GM23248 (cell line): ENCODE measurements at regions not wholly inside any gene's neighbourhood (a gene's known extent, or its start where the extent isn't known, plus 50 kb on each side); places are given as distances from the start of the nearest gene placed in this dataset.

ENCODE experiments used
- DNase-seq: peaks from one replicate; pipeline ENCODE4 v3.0.0-alpha.2; 2015
- H2AFZ ChIP-seq: fragments of 200-600 bp; sonication (generic); 2 replicates; pipeline ENCODE4 v1.6.1; 2016; ENCODE audit warnings: antibody characterized with exemption
- H3F3A ChIP-seq: fragments of 200-600 bp; sonication (generic); 2 replicates; pipeline ENCODE4 v1.6.1; 2016; ENCODE audit warnings: mild to moderate bottlenecking, antibody characterized with exemption, mixed run types; ENCODE audit not compliant: insufficient read depth
- H3K27ac ChIP-seq: fragments of 200-600 bp; sonication (generic); 2 replicates; pipeline ENCODE4 v1.5.1; 2016; ENCODE audit warnings: mild to moderate bottlenecking
- H3K27me3 ChIP-seq: fragments of 200-600 bp; sonication (generic); replicated peaks from 2 replicates; pipeline ENCODE4 v1.6.1; 2016; ENCODE audit warnings: mild to moderate bottlenecking; ENCODE audit not compliant: insufficient read depth
- H3K36me3 ChIP-seq: fragments of 200-600 bp; sonication (generic); 2 replicates; pipeline ENCODE4 v1.6.1; 2016; ENCODE audit warnings: low read depth, mild to moderate bottlenecking
- H3K4me1 ChIP-seq: fragments of 200-600 bp; sonication (generic); 2 replicates; pipeline ENCODE4 v1.6.1; 2016; ENCODE audit warnings: mild to moderate bottlenecking; ENCODE audit not compliant: insufficient read depth
- H3K4me2 ChIP-seq: fragments of 200-600 bp; sonication (generic); one replicate; pipeline ENCODE4 v1.6.1; 2016; ENCODE audit warnings: mild to moderate bottlenecking; ENCODE audit not compliant: unreplicated experiment
- H3K4me3 ChIP-seq: fragments of 200-600 bp; sonication (generic); 2 replicates; pipeline ENCODE4 v1.5.1; 2016; ENCODE audit warnings: mild to moderate bottlenecking
- H3K79me2 ChIP-seq: fragments of 200-600 bp; sonication (generic); 2 replicates; pipeline ENCODE4 v1.6.1; 2016; ENCODE audit warnings: mild to moderate bottlenecking; ENCODE audit not compliant: insufficient read depth
- H3K9ac ChIP-seq: fragments of 200-600 bp; sonication (generic); 2 replicates; pipeline ENCODE4 v1.6.1; 2016; ENCODE audit warnings: mild to moderate bottlenecking
- H3K9me2 ChIP-seq: fragments of 200-600 bp; sonication (generic); 2 replicates; pipeline ENCODE4 v1.6.1; 2016; ENCODE audit warnings: mixed run types, mild to moderate bottlenecking, moderate library complexity; ENCODE audit not compliant: insufficient read depth
- H3K9me3 ChIP-seq: fragments of 200-600 bp; sonication (generic); one replicate; pipeline ENCODE4 v1.6.1; 2017; ENCODE audit warnings: low read depth
- H4K20me1 ChIP-seq: fragments of 200-600 bp; sonication (generic); 2 replicates; pipeline ENCODE4 v1.6.0; 2016; ENCODE audit not compliant: insufficient read depth
- EZH2 ChIP-seq: fragments of 200-600 bp; sonication (generic); IDR thresholded peaks from 2 replicates; pipeline ENCODE4 v1.6.1; 2018; ENCODE audit warnings: antibody characterized with exemption, mild to moderate bottlenecking; ENCODE audit not compliant: insufficient read depth, poor library complexity, severe bottlenecking
- EZH2phosphoT487 ChIP-seq: fragments of 200-600 bp; sonication (generic); IDR thresholded peaks from 2 replicates; pipeline ENCODE4 v1.6.1; 2018; ENCODE audit warnings: antibody characterized with exemption, moderate library complexity, mild to moderate bottlenecking, low read depth; ENCODE audit not compliant: insufficient read depth
- WGBS, 2 experiments: methylation state at CpG; one replicate each; pipeline ENCODE4 v1.1.6; 2015 to 2017; ENCODE audit warnings: low lambda C conversion rate in 2 of 2, low coverage in 1 of 2; ENCODE audit errors: missing lambda C conversion rate in 2 of 2; 5-methylcytosine and 5-hydroxymethylcytosine counted together
- in situ Hi-C: fragments of 300-500 bp; cut with MboI; formaldehyde crosslinking; loops from 2 replicates; pipeline ENCODE4 v1.15.0; 2020

- WGBS, 2 experiments: 75 to 81% methylated on average over 6 of the region's 6 CpGs
- no peak for DNase-seq
- no peak for TF ChIP-seq EZH2
- H3K4me3 ChIP-seq: no peak overlapping the region
- H3K4me1 ChIP-seq: no peaks in the 10 kb centered on the region
- H4K20me1 ChIP-seq: no peaks in the 10 kb centered on the region
- no peaks in the 10 kb centered on the region for H3K9me2 ChIP-seq
- H3K36me3 ChIP-seq: no peaks in the 10 kb centered on the region
- no peaks in the 10 kb centered on the region for H3F3A ChIP-seq
- in situ Hi-C loops: no loop called here
- no peak overlapping the region for H3K4me2 ChIP-seq
- no peaks in the 10 kb centered on the region for H3K9me3 ChIP-seq
- no peak overlapping the region for H2AFZ ChIP-seq
- no peaks in the 10 kb centered on the region for H3K27me3 ChIP-seq
- no peaks in the 10 kb centered on the region for H3K79me2 ChIP-seq
- H3K27ac ChIP-seq: no peak overlapping the region
- no peak overlapping the region for H3K9ac ChIP-seq
Measured at GRCh38 chr3:76016111-76016510, 230.8 kb upstream of the ZNF717 start.

GRCh38 chr3:76016769-76017439 is 231.6 kb upstream of the ZNF717 start:
- H3K27ac ChIP-seq: no peak overlapping the region
- DNase-seq: no peak
- no peaks in the 10 kb centered on the region for H3K9me3 ChIP-seq
- H3K9ac ChIP-seq: no peak overlapping the region
- H3K36me3 ChIP-seq: no peaks in the 10 kb centered on the region
- H3K27me3 ChIP-seq: no peaks in the 10 kb centered on the region
- H3K4me1 ChIP-seq: no peaks in the 10 kb centered on the region
- WGBS, 2 experiments: 46 to 49% methylated on average over 6 of the region's 6 CpGs
- no peak for TF ChIP-seq EZH2phosphoT487
- no peak for TF ChIP-seq EZH2
- H3F3A ChIP-seq: no peaks in the 10 kb centered on the region
- no peak overlapping the region for H2AFZ ChIP-seq
- no peak overlapping the region for H3K4me3 ChIP-seq
- H3K79me2 ChIP-seq: no peaks in the 10 kb centered on the region
- no peaks in the 10 kb centered on the region for H3K9me2 ChIP-seq
- no peaks in the 10 kb centered on the region for H4K20me1 ChIP-seq
- H3K4me2 ChIP-seq: no peak overlapping the region
- in situ Hi-C loops: no loop called here

- Histone ChIP-seq H2AFZ (no peak overlapping the region), H3K27me3 (no peaks in the 10 kb centered on the region), H3K9me3 (no peaks in the 10 kb centered on the region), H3K4me1 (peaks cover 5% of the 10 kb centered on the region; the same call in 1 of the 2 replicates), H3K27ac (no peak overlapping the region), H3K9ac (no peak overlapping the region), H3K4me3 (no peak overlapping the region), H3F3A (no peaks in the 10 kb centered on the region), H3K9me2 (no peaks in the 10 kb centered on the region), H3K4me2 (no peak overlapping the region), H3K36me3 (no peaks in the 10 kb centered on the region), H4K20me1 (no peaks in the 10 kb centered on the region), H3K79me2 (no peaks in the 10 kb centered on the region)
- no peak for TF ChIP-seq EZH2phosphoT487
- no peak for TF ChIP-seq EZH2
- in situ Hi-C loops: no loop called here
- WGBS, 2 experiments: 89 to 95% methylated on average over 4 of the region's 4 CpGs
- DNase-seq: no peak
Measured at GRCh38 chr3:76021376-76021775, 236.0 kb upstream of the ZNF717 start.

DNA sequence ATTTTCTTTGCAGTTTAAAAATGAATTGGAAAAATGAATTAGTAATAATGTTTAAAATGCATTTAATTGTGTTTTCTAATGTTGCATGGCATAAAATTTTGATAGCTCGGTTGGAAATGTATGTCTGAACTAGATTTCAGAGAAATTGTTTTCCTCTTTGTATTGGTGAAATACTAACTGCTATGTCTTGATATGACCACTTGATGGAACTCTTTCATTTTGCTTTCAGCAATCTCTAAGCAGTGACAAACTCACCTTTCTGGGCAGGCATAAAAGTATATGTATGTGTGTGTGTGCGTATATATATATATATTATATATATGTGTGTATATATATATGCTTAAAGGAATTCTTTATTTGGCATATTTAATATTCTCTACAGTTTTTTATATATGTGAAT is 239.3 kb upstream of the ZNF717 start:
- no peak for TF ChIP-seq EZH2
- TF ChIP-seq EZH2phosphoT487: no peak
- no peaks in the 10 kb centered on the region for H3F3A ChIP-seq
- no peak overlapping the region for H3K4me2 ChIP-seq
- no peak overlapping the region for H3K9ac ChIP-seq
- no peak overlapping the region for H3K27ac ChIP-seq
- H3K9me3 ChIP-seq: no peaks in the 10 kb centered on the region
- no peak overlapping the region for H3K4me3 ChIP-seq
- H3K4me1 ChIP-seq: peaks cover 8% of the 10 kb centered on the region; the same call in 1 of the 2 replicates
- H4K20me1 ChIP-seq: no peaks in the 10 kb centered on the region
- no peaks in the 10 kb centered on the region for H3K79me2 ChIP-seq
- H3K36me3 ChIP-seq: no peaks in the 10 kb centered on the region
- no peak overlapping the region for H2AFZ ChIP-seq
- H3K9me2 ChIP-seq: no peaks in the 10 kb centered on the region
- no peaks in the 10 kb centered on the region for H3K27me3 ChIP-seq
- in situ Hi-C loops: no loop called here
- peak; percentile 61 for DNase-seq
- WGBS, 2 experiments: 3 to 4% methylated on average over 2 of the region's 2 CpGs
